ENCODE measurements at regions not wholly inside any gene's neighbourhood (a gene's known extent, or its start where the extent isn't known, plus 50 kb on each side); places are given as distances from the start of the nearest gene placed in this dataset.

- TF ChIP-seq CREB1 (CRISPR knock-in tag; IDR thresholded peaks at IDR 0.05; ENCODE audit: low read depth) (no peak), ZNF331 (CRISPR knock-in tag; IDR thresholded peaks at IDR 0.05; ENCODE audit: low read depth) (no peak), EZH2phosphoT487 (IDR thresholded peaks at IDR 0.05; ENCODE audit: unreplicated experiment) (no peak), EZH2 (IDR thresholded peaks at IDR 0.05; ENCODE audit: low read depth, unreplicated experiment) (no peak)
These were observed 119.9 kb upstream of the POU3F1 start (continued) for GRCh38 chr1:38166461-38166860.

GRCh38 chr1:38153778-38154470 lies 107.3 kb upstream of the POU3F1 start:
- TF ChIP-seq EZH2phosphoT487 (IDR thresholded peaks at IDR 0.05; ENCODE audit: unreplicated experiment) = no peak
- TF ChIP-seq, protein P1, sequence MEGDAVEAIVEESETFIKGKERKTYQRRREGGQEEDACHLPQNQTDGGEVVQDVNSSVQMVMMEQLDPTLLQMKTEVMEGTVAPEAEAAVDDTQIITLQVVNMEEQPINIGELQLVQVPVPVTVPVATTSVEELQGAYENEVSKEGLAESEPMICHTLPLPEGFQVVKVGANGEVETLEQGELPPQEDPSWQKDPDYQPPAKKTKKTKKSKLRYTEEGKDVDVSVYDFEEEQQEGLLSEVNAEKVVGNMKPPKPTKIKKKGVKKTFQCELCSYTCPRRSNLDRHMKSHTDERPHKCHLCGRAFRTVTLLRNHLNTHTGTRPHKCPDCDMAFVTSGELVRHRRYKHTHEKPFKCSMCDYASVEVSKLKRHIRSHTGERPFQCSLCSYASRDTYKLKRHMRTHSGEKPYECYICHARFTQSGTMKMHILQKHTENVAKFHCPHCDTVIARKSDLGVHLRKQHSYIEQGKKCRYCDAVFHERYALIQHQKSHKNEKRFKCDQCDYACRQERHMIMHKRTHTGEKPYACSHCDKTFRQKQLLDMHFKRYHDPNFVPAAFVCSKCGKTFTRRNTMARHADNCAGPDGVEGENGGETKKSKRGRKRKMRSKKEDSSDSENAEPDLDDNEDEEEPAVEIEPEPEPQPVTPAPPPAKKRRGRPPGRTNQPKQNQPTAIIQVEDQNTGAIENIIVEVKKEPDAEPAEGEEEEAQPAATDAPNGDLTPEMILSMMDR (conservative IDR thresholded peaks at IDR 0.05; ENCODE audit: low read depth in 2 of 2) = no peak
- TF ChIP-seq, protein P2, sequence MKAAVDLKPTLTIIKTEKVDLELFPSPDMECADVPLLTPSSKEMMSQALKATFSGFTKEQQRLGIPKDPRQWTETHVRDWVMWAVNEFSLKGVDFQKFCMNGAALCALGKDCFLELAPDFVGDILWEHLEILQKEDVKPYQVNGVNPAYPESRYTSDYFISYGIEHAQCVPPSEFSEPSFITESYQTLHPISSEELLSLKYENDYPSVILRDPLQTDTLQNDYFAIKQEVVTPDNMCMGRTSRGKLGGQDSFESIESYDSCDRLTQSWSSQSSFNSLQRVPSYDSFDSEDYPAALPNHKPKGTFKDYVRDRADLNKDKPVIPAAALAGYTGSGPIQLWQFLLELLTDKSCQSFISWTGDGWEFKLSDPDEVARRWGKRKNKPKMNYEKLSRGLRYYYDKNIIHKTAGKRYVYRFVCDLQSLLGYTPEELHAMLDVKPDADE (IDR thresholded peaks at IDR 0.05) = no peak
- ATAC-seq (peak; percentile 39), DNase-seq (ENCODE audit: low spot score) (no peak)
- no peak overlapping the region for H3K27ac Mint-ChIP-seq
- no peak overlapping the region for H3K4me3 ChIP-seq
- H3K4me2 ChIP-seq = peak overlapping the region; percentile 34; the same call in 1 of the 2 replicates
- H3K36me3 ChIP-seq (ENCODE audit: insufficient read depth) = no peaks in the 10 kb centered on the region
- H3K79me2 ChIP-seq (replicated peaks; ENCODE audit: insufficient read depth) = no peaks in the 10 kb centered on the region
- peaks cover 22% of the 10 kb centered on the region for H3K4me1 Mint-ChIP-seq
- no peaks in the 10 kb centered on the region for H3F3A ChIP-seq (replicated peaks; ENCODE audit: low read depth)
- H3K27ac ChIP-seq (ENCODE audit: low read depth) = no peak overlapping the region
- peaks cover 4% of the 10 kb centered on the region; the same call in 2 of the 3 replicates for H3K36me3 Mint-ChIP-seq (ENCODE audit: low read depth)
- H4K20me1 ChIP-seq (replicated peaks; ENCODE audit: insufficient read depth) = no peaks in the 10 kb centered on the region
- peaks cover 18% of the 10 kb centered on the region for H3K4me1 ChIP-seq (ENCODE audit: insufficient read depth)
- no peak overlapping the region for H2AFZ ChIP-seq
- peaks cover 10% of the 10 kb centered on the region; the same call in 2 of the 3 replicates for H3K9me3 Mint-ChIP-seq
- no peaks in the 10 kb centered on the region for H3K27me3 ChIP-seq (ENCODE audit: insufficient read depth)
- H3K27me3 Mint-ChIP-seq (ENCODE audit: insufficient read depth, low read depth, poor library complexity) = peaks cover 6% of the 10 kb centered on the region
- H3K4me3 Mint-ChIP-seq = no peak overlapping the region
- 0 out of 2 replicates have a peak, but pooled peaks cover 12% of the 10 kb centered on the region for H3K9me2 ChIP-seq (ENCODE audit: insufficient read depth)

DNA sequence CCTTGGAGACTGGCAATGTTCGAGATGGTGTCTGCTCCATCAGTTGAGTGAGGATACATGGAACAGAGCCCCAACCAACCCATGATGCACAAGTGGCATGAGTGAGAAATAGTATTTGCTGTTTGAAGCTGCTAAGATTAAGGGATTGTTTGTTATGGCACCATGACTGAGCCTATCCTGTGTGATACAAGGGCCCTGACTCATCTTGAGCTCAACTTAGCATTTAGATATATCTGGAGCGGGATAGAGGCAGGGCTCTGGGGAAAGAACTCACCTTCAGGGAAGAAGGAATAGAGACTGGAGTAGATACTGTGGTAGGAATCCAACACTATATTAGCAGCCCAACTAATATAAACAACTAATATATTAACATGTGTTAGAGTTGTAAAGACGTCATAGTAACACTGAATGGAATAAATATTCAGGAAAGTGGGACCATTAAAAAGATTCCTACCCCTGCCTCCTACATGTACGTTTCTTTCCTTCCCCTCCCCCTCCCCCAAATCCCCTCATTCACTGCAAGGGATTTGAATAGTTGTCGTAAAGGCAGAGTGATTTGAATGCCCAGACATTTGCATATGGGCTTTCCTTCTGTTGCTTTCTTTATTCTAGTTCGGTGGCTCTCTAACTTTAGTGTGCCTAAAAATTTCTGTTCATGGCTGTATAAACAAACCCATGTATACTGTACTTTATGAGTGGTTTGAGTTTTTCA lies 106.6 kb upstream of the POU3F1 start:
- H3K4me2 ChIP-seq = peak overlapping the region; percentile 34; the same call in 1 of the 2 replicates
- no peaks in the 10 kb centered on the region for H4K20me1 ChIP-seq (replicated peaks; ENCODE audit: insufficient read depth)
- TF ChIP-seq NANOG (IDR thresholded peaks at IDR 0.05; ENCODE audit: borderline replicate concordance) (no peak), CREB1 (CRISPR knock-in tag; IDR thresholded peaks at IDR 0.05; ENCODE audit: low read depth) (no peak)
- TF ChIP-seq, protein P1 (conservative IDR thresholded peaks at IDR 0.05; ENCODE audit: low read depth in 2 of 2) = no peak
- H3K36me3 ChIP-seq (ENCODE audit: insufficient read depth) = no peaks in the 10 kb centered on the region
- H3K4me1 ChIP-seq (ENCODE audit: insufficient read depth) = peaks cover 18% of the 10 kb centered on the region
- 0 out of 2 replicates have a peak, but pooled peaks cover 12% of the 10 kb centered on the region for H3K9me2 ChIP-seq (ENCODE audit: insufficient read depth)
- peak; percentile 67 for ATAC-seq
- peak; percentile 53 for DNase-seq (ENCODE audit: low spot score)
- H3K4me3 ChIP-seq = no peak overlapping the region
- no peak overlapping the region for H3K27ac Mint-ChIP-seq
- H3K4me3 Mint-ChIP-seq = no peak overlapping the region
- H3K27ac ChIP-seq (ENCODE audit: low read depth) = no peak overlapping the region
- peaks cover 6% of the 10 kb centered on the region for H3K27me3 Mint-ChIP-seq (ENCODE audit: insufficient read depth, low read depth, poor library complexity)
- no peak overlapping the region for H2AFZ ChIP-seq
- no peaks in the 10 kb centered on the region for H3F3A ChIP-seq (replicated peaks; ENCODE audit: low read depth)
- H3K36me3 Mint-ChIP-seq (ENCODE audit: low read depth) = peaks cover 4% of the 10 kb centered on the region; the same call in 2 of the 3 replicates
- H3K4me1 Mint-ChIP-seq = peaks cover 22% of the 10 kb centered on the region
- H3K9me3 Mint-ChIP-seq = peaks cover 10% of the 10 kb centered on the region; the same call in 2 of the 3 replicates
- no peaks in the 10 kb centered on the region for H3K27me3 ChIP-seq (ENCODE audit: insufficient read depth)
- no peaks in the 10 kb centered on the region for H3K79me2 ChIP-seq (replicated peaks; ENCODE audit: insufficient read depth)

All from GM23338 (cell line).